Breast epithelium (tissue), 3 donors: ENCODE measurements at regions not wholly inside any gene's neighbourhood (a gene's known extent, or its start where the extent isn't known, plus 50 kb on each side); places are given as distances from the start of the nearest gene placed in this dataset.

ENCODE experiments used
- POLR2A ChIP-seq: fragments of 450-650 bp; IDR thresholded peaks from one replicate; pipeline ENCODE4 v1.6.1; 2016; ENCODE audit warnings: antibody characterized with exemption, mild to moderate bottlenecking, moderate library complexity
- POLR2AphosphoS5 ChIP-seq, 3 donors: sonication (generic); formaldehyde crosslinking; IDR thresholded peaks; one replicate each; pipeline ENCODE4 v1.6.1; 2017; ENCODE audit warnings: antibody characterized with exemption in 3 of 3
- TF ChIP-seq, protein P1 (sequence below), 3 donors: fragments of 450-650 bp; IDR thresholded peaks; one replicate each; pipeline ENCODE4 v1.5.1; 2016 to 2017; ENCODE audit warnings: antibody characterized with exemption in 3 of 3, mild to moderate bottlenecking in 3 of 3, moderate library complexity in 3 of 3

DNA sequence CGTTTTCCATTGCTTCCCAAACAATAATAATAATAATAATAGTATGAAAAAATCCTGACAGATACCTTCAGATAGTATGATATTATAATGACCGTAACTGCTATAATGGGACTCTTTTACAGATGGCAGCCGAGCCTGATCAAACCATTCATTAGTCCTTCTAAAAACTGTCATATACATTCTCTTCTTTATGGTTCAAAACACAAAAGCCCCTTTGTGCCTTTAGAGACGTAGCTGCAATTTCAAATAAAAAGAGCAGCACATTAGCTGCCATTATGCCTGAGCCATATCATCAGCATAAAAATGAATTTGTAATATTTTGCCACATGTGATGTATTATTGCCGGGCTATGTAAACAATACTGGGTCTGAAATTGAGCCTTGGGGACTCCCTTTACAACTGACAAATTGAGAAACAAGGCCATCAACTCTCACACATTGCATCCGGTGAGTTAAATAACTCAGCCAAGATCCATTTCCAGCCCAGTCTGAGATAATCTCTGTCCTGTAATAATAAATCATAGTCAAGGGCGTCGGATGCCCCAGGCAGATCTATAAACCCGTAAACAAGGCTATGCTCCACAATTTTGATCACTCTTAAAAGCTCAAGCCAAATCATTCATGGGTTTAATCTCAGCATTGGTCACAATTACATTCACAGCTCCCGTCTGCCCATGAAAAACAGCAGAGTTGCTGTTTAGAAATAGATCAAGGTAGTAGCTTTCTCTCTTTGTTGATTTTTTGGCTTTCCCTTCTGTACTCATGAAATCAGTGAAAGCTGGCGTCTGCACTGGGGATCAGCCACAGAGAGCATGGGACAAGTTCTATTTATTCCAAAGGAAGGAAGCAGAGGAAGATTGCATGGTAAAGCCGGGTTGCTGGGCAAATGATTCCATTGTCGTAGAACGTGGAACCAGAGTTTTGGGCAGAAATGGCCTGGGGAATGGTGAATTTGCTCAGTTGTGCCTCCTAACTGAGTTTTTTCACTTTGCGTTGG is 150.1 kb upstream of the BMPER start:
- TF ChIP-seq POLR2AphosphoS5 (IDR thresholded peaks at IDR 0.05) (no peak), POLR2A (no peak)
- TF ChIP-seq, protein P1, sequence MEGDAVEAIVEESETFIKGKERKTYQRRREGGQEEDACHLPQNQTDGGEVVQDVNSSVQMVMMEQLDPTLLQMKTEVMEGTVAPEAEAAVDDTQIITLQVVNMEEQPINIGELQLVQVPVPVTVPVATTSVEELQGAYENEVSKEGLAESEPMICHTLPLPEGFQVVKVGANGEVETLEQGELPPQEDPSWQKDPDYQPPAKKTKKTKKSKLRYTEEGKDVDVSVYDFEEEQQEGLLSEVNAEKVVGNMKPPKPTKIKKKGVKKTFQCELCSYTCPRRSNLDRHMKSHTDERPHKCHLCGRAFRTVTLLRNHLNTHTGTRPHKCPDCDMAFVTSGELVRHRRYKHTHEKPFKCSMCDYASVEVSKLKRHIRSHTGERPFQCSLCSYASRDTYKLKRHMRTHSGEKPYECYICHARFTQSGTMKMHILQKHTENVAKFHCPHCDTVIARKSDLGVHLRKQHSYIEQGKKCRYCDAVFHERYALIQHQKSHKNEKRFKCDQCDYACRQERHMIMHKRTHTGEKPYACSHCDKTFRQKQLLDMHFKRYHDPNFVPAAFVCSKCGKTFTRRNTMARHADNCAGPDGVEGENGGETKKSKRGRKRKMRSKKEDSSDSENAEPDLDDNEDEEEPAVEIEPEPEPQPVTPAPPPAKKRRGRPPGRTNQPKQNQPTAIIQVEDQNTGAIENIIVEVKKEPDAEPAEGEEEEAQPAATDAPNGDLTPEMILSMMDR (IDR thresholded peaks at IDR 0.05) = no peak
